Mesothelial cell of epicardium (in vitro differentiated cells): ENCODE measurements at regions not wholly inside any gene's neighbourhood (a gene's known extent, or its start where the extent isn't known, plus 50 kb on each side); places are given as distances from the start of the nearest gene placed in this dataset.
A peak's percentile ranks its signal among the peaks of the same experiment; 100 is the strongest.

ENCODE experiments used
- DNase-seq, 2 experiments: peaks; one replicate each; pipeline ENCODE4 v3.0.0; 2021; ENCODE audit warnings: low spot score in 2 of 2; ENCODE audit not compliant: unreplicated experiment in 2 of 2
- H3K27ac Mint-ChIP-seq: 2 replicates; pipeline ENCODE4 v1.8.0; 2021; ENCODE audit warnings: mixed read lengths
- H3K27me3 Mint-ChIP-seq: 2 replicates; pipeline ENCODE4 v1.8.0; 2021; ENCODE audit warnings: low read depth, mixed read lengths
- H3K36me3 Mint-ChIP-seq: 2 replicates; pipeline ENCODE4 v1.8.0; 2021; ENCODE audit warnings: mixed read lengths
- H3K4me1 Mint-ChIP-seq: 2 replicates; pipeline ENCODE4 v1.8.0; 2021; ENCODE audit warnings: mixed read lengths
- H3K4me3 Mint-ChIP-seq: 2 replicates; pipeline ENCODE4 v1.8.0; 2021; ENCODE audit warnings: mild to moderate bottlenecking, moderate library complexity, mixed read lengths
- H3K9me3 Mint-ChIP-seq: 2 replicates; pipeline ENCODE4 v1.8.0; 2021; ENCODE audit warnings: mixed read lengths
- CTCF ChIP-seq: fragments of 200-600 bp; sonication (generic); IDR thresholded peaks from one replicate; pipeline ENCODE4 v1.5.0; 2021; ENCODE audit warnings: antibody characterized with exemption; ENCODE audit not compliant: unreplicated experiment

DNA sequence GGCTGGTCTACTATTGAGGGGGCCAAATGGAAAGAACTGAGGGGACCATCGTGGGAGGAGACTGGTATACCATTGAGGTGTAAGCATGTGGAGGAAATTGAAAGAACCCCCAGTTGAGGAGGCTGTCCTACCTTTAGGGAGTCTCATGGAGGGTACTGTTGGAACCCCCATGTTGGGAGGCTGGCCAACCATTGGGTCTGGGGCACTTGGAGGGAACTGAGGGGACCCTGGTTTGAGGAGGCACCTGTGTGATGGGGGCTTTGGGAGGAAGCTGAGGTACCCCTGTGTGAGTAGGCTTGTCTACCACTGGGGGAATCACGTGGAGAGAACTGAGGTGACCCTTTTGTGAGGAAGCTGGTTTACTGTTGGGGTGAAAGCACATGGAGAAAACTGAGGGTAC is 157.5 kb downstream of the FBLN2 start:
- peak in 1 of 2 experiments; percentile 6 for DNase-seq

GRCh38 chr3:13705702-13706280 is 156.9 kb downstream of the FBLN2 start:
- peaks cover 38% of the 10 kb centered on the region for H3K27me3 Mint-ChIP-seq
- no peak overlapping the region for H3K27ac Mint-ChIP-seq
- no peak for TF ChIP-seq CTCF
- peak; percentile 5 to 30 for DNase-seq
- H3K9me3 Mint-ChIP-seq, result peaks cover 63% of the 10 kb centered on the region
- H3K4me3 Mint-ChIP-seq, result no peak overlapping the region
- no peaks in the 10 kb centered on the region for H3K36me3 Mint-ChIP-seq
- no peaks in the 10 kb centered on the region for H3K4me1 Mint-ChIP-seq

More for the DNA sequence above, 157.5 kb downstream of the FBLN2 start:
- peaks cover 44% of the 10 kb centered on the region for H3K27me3 Mint-ChIP-seq
- H3K9me3 Mint-ChIP-seq, result peaks cover 69% of the 10 kb centered on the region
- H3K4me3 Mint-ChIP-seq, result no peak overlapping the region
- no peak overlapping the region for H3K27ac Mint-ChIP-seq
- TF ChIP-seq CTCF, result no peak
- no peaks in the 10 kb centered on the region for H3K36me3 Mint-ChIP-seq
- H3K4me1 Mint-ChIP-seq, result no peaks in the 10 kb centered on the region

DNA sequence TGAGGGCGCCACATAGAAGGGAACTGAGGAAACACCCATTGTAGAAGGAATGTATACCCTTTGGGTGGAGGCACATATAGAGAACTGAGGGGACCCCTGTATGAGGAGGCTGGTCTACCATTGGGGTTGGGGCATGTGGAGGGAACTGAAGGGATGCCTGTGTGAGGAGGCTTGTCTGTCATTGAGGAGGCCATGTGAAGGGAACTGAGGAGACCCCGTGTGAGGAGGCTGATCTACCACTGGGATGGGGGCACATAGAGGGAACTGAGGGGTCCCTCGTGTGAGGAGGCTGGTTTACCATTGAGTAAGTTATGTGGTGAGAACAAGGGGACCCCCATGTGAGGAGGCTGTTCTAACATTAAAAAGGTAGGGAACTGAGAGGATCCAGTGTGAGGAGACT is 156.1 kb downstream of the FBLN2 start:
- H3K27ac Mint-ChIP-seq, result no peak overlapping the region
- H3K4me1 Mint-ChIP-seq, result no peaks in the 10 kb centered on the region
- no peaks in the 10 kb centered on the region for H3K36me3 Mint-ChIP-seq
- no peak overlapping the region for H3K4me3 Mint-ChIP-seq
- DNase-seq, result peak in 1 of 2 experiments; percentile 3
- H3K27me3 Mint-ChIP-seq, result peaks cover 32% of the 10 kb centered on the region
- TF ChIP-seq CTCF, result no peak
- peaks cover 56% of the 10 kb centered on the region for H3K9me3 Mint-ChIP-seq

- no peaks in the 10 kb centered on the region for H3K4me1 Mint-ChIP-seq
- no peak for TF ChIP-seq CTCF
- H3K4me3 Mint-ChIP-seq, result no peak overlapping the region
- peaks cover 48% of the 10 kb centered on the region for H3K9me3 Mint-ChIP-seq
- H3K36me3 Mint-ChIP-seq, result no peaks in the 10 kb centered on the region
- H3K27me3 Mint-ChIP-seq, result peaks cover 30% of the 10 kb centered on the region
- no peak for DNase-seq
- no peak overlapping the region for H3K27ac Mint-ChIP-seq
These were observed 155.2 kb downstream of the FBLN2 start for GRCh38 chr3:13704174-13704573.

GRCh38 chr3:13703071-13703470 is 154.1 kb downstream of the FBLN2 start:
- DNase-seq, result peak in 1 of 2 experiments; percentile 2
- Mint-ChIP-seq H3K4me3 (no peak overlapping the region), H3K36me3 (no peaks in the 10 kb centered on the region), H3K9me3 (peaks cover 41% of the 10 kb centered on the region), H3K27me3 (peaks cover 25% of the 10 kb centered on the region), H3K4me1 (no peaks in the 10 kb centered on the region), H3K27ac (no peak overlapping the region)
- no peak for TF ChIP-seq CTCF

DNA sequence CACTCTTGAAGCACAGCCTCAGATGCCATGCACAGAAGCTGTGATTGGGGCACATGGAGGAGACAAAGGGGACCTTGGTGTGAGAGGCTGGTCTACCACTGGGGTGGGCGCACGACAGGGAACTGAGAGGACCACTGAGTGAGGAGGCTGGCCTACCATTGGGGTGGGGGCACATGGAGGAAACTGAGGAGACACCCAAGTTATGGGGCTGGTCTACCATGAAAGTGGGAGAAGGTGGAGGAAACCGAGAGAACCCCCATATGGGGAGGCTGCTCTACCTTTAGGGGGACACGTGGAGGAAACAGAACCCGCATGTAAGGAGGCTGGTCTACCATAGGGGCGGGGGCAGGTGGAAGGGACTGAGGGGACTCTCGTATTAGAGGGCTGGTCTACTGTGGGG is 153.4 kb downstream of the FBLN2 start:
- Mint-ChIP-seq H3K27ac (no peak overlapping the region), H3K36me3 (no peaks in the 10 kb centered on the region), H3K27me3 (peaks cover 24% of the 10 kb centered on the region), H3K9me3 (peaks cover 34% of the 10 kb centered on the region), H3K4me1 (no peaks in the 10 kb centered on the region), H3K4me3 (no peak overlapping the region)
- no peak for DNase-seq
- TF ChIP-seq CTCF, result no peak
